GM12891 (cell line): ENCODE measurements at regions not wholly inside any gene's neighbourhood (a gene's known extent, or its start where the extent isn't known, plus 50 kb on each side); places are given as distances from the start of the nearest gene placed in this dataset.

Source experiments
- POLR2A ChIP-seq: IDR thresholded peaks from 2 replicates; pipeline ENCODE4 v1.6.1; 2011; ENCODE audit warnings: low read depth, low read length, control low read depth
- POLR2AphosphoS5 ChIP-seq: IDR thresholded peaks from 2 replicates; pipeline ENCODE4 v1.6.1; 2011; ENCODE audit warnings: low read depth, low read length, control low read depth
- TAF1 ChIP-seq: IDR thresholded peaks from 2 replicates; pipeline ENCODE4 v1.6.1; 2011; ENCODE audit warnings: low read depth, low read length, control low read depth

GRCh38 chr11:22555881-22556280, 69.7 kb downstream of the FANCF start:
- TF ChIP-seq POLR2A (no peak), POLR2AphosphoS5 (no peak), TAF1 (no peak)
